HAP-1 (cell line): ENCODE measurements at regions not wholly inside any gene's neighbourhood (a gene's known extent, or its start where the extent isn't known, plus 50 kb on each side); places are given as distances from the start of the nearest gene placed in this dataset.

Experiments
- DNase-seq, 2 experiments: peaks; one replicate each; pipeline ENCODE4 v3.0.0-alpha.2; 2016 to 2020; ENCODE audit warnings: low spot score in 2 of 2
- H3K27me3 ChIP-seq: fragments of 250-450 bp; sonication (Bioruptor Pico); 2 replicates; pipeline ENCODE4 v1.5.1; 2020; ENCODE audit warnings: low read depth, mild to moderate bottlenecking, moderate library complexity
- H3K36me3 ChIP-seq: fragments of 250-450 bp; sonication (Bioruptor Pico); replicated peaks from 2 replicates; pipeline ENCODE4 v1.5.1; 2020; ENCODE audit warnings: mild to moderate bottlenecking
- H3K4me1 ChIP-seq: fragments of 250-450 bp; sonication (Bioruptor Pico); 2 replicates; pipeline ENCODE4 v1.5.1; 2020; ENCODE audit warnings: mild to moderate bottlenecking
- H3K4me3 ChIP-seq: fragments of 250-450 bp; sonication (Bioruptor Pico); 2 replicates; pipeline ENCODE4 v1.5.1; 2020; ENCODE audit warnings: mild to moderate bottlenecking, moderate library complexity
- H3K9me3 ChIP-seq: fragments of 250-450 bp; sonication (Bioruptor Pico); 2 replicates; pipeline ENCODE4 v1.5.1; 2020; ENCODE audit warnings: mild to moderate bottlenecking, moderate library complexity
- in situ Hi-C: fragments of 300-500 bp; cut with MboI; formaldehyde crosslinking; loops from 3 replicates; pipeline ENCODE4 v1.14.3; 2020; ENCODE audit warnings: low sequenced_read_pairs, inconsistent platforms, mixed read lengths

DNA sequence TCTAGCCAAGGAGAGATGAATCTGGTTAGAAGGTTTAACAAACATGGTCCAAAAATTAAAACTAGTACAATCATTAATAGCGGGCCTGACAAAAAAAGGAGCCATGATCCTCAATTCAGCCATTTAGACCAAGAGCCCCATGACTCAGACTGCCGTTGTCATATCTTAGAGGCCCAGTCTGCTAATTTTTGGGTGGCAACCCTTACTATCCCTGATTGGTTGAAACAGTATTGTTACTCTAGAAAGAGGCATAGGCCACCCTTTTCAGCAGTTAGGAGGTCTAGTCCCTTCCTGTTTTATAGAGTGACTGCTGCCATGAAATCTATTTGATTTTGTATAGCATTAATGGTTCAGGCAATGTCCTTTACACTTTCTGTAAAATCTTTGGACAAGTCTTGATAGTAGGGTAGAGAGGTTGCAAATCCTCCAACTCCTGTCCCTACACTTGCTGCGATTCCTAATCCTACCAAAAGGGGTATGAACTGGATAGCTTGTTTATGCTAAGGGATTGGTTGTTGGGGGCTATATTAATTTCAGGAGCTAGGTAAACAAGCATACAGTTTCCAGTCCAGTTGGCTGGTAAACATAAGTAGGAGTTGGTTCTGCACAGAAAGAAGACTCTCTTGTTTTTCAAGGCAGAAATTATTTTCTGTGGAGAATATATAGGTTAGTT lies 1056.3 kb upstream of the CNTN5 start:
- Histone ChIP-seq H3K4me3 (no peak overlapping the region), H3K36me3 (no peaks in the 10 kb centered on the region), H3K9me3 (no peaks in the 10 kb centered on the region), H3K27me3 (no peaks in the 10 kb centered on the region), H3K4me1 (no peaks in the 10 kb centered on the region)
- in situ Hi-C loops = no loop called here
- DNase-seq = no peak

DNA sequence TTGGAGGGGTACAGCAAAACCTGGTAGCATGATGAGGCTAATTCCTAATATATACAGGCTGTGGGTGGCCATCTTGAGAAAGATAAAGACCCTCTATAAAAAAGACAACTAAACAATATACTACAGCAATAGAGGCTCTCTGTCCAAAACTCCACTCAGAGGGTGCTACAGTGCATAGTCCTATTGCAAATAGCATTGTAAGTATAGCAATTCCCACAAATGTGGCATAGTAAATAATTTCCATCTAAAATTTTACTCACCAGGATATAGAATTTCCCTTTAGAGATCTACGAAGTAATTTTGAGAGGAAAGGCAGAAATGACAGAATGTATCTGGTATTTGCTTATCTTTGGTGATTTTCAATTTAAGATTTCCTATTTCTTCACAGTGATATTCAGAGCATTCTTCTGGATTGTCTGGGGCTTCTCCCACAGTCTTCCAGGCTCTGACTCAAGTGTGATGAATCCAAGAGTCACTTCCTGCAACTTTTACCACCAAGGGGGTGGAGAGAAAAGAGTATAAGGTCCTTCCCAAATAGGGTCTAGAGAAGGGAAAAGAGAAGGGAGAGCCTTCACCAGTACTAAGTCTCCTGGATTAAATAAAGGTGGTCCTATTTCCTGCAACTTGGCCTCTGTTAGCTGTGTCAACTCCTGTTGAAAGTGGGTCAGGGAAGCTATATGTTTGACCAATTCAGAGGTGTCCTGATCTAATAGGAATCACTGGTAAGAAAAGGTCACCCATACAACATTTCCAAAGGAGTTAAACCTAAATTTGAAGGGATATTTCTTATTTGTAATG lies 1054.7 kb upstream of the CNTN5 start:
- Histone ChIP-seq H3K36me3 (no peaks in the 10 kb centered on the region), H3K9me3 (no peaks in the 10 kb centered on the region), H3K4me3 (no peak overlapping the region), H3K4me1 (no peaks in the 10 kb centered on the region), H3K27me3 (no peaks in the 10 kb centered on the region)
- DNase-seq = no peak
- in situ Hi-C loops = no loop called here

DNA sequence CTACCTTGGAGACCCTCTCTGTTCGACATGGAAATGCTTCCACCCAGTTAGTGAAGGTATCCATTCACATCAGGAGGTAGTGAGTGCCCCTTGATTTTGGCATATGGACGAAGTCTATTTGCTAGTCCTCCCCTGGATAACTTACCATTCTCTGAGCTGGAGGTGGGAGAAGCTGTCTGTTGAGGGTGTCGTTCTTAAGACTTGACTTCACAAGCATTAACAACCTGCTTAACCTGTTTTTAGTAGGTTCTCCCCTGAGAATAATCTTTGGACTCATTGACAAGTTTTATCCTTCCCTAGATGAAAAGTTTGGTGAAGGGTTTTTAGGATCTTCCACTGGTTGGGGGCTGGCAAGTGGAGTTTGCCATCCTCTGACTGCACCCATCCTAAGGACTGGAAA lies 1053.8 kb upstream of the CNTN5 start:
- H3K4me3 ChIP-seq = no peak overlapping the region
- no peaks in the 10 kb centered on the region for H3K27me3 ChIP-seq
- in situ Hi-C loops = no loop called here
- no peaks in the 10 kb centered on the region for H3K4me1 ChIP-seq
- H3K36me3 ChIP-seq = no peaks in the 10 kb centered on the region
- no peaks in the 10 kb centered on the region for H3K9me3 ChIP-seq
- no peak for DNase-seq

DNA sequence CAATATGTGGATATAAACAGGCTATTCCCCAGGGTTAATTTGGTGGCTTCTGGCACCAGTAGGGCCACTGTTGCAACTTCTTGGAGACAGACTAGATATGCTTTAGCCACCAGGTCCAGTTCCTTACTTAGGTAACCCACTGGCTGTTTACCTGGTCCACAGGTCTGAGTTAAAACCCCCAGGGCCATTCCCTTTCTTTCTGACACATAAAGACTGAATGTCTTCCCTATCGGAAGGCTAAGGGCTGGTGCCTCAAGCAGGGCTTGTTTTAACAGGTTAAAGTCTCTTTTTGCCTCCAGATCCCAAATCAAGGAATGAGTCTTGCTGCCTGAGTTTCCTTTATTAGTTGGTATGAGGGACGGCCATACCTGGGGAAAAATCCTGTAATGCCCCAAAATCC lies 1052.7 kb upstream of the CNTN5 start:
- no peak for DNase-seq
- Histone ChIP-seq H3K36me3 (no peaks in the 10 kb centered on the region), H3K27me3 (no peaks in the 10 kb centered on the region), H3K4me3 (no peak overlapping the region), H3K9me3 (no peaks in the 10 kb centered on the region), H3K4me1 (peaks cover 5% of the 10 kb centered on the region)
- in situ Hi-C loops = no loop called here

DNA sequence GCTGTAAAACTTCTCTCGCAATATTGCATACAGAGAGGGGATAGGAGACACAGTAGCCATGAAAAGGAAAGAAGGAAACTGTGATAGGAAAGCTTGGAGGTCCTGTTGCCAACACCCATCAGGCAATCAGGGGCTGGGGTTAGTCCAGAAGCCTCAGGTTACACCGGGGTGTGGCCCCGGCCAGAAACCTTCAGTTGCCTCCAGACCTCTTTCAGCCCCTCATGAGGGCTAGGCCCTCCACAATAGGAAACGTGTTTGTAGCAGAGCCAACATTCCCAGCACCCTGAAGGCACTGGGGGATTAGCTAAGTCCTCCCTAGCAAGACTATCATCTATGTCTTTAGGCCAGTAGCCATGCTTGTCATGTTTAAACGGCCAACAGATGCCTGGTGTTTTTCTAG lies 1048.0 kb upstream of the CNTN5 start:
- no peaks in the 10 kb centered on the region for H3K27me3 ChIP-seq
- no peak overlapping the region for H3K4me3 ChIP-seq
- in situ Hi-C loops = no loop called here
- no peaks in the 10 kb centered on the region for H3K9me3 ChIP-seq
- peaks cover 25% of the 10 kb centered on the region for H3K4me1 ChIP-seq
- H3K36me3 ChIP-seq = no peaks in the 10 kb centered on the region
- DNase-seq = peak in 1 of 2 experiments; percentile 46

DNA sequence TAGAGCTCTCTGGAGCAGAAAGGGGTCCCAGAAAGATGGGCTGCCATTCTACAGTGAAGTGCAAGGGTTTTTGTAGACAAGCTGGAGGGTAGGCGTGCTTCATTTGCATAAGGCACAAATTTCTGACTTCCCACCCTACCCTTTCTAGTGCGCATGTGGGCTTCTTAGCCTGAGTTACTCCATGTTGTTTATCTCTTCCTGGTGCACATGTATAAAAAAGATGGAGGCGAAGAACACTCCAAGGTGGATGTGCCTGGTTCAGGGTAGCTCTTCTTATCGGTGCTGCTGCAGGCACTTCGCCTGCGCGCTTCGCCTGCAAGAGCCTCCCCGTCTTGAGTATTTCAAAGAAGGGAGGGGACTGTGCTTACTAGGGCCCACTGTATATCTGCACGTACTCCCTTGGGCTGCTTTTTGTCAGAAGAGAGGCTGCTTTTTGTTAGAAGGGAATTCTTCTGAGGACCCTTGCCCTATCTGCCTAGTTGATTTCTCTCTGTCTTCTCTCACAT lies 1047.3 kb upstream of the CNTN5 start:
- no peaks in the 10 kb centered on the region for H3K36me3 ChIP-seq
- peaks cover 25% of the 10 kb centered on the region for H3K4me1 ChIP-seq
- no peak overlapping the region for H3K4me3 ChIP-seq
- DNase-seq = peak in 1 of 2 experiments; percentile 12
- no peaks in the 10 kb centered on the region for H3K27me3 ChIP-seq
- H3K9me3 ChIP-seq = no peaks in the 10 kb centered on the region
- in situ Hi-C loops = no loop called here

DNA sequence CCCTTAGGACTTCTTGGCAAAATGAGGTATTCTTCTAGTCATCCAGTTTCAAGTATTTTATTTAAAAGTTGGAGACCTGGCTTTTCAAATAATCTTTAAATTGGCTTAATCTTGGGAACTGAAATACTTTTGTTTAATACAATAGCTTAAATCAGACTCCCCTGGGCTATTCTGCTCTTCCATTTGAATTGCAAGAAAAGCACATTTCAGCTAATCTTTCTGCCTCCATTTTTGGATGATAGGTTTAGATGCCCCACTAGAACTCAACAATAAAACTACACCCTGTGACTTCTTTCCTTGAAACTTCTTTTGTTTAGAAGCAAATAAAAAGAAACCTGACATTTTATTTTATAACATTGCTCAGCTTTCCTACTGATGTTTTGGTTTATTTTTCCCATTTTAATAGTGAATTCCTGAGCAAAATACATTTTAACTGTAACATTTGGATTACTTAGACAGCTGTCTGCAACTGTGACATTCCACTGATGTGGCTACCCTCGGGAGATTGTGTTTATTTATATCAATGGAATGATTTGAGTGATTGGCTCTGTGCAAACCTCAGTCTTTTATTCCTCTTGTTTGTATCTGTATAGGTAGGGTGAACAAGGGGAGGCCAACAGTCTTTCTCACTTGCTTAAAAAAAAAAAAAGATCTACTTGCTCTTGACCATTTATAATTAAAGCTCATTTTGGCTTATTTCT lies 1045.8 kb upstream of the CNTN5 start:
- H3K4me1 ChIP-seq = peaks cover 25% of the 10 kb centered on the region
- H3K9me3 ChIP-seq = no peaks in the 10 kb centered on the region
- in situ Hi-C loops = no loop called here
- no peaks in the 10 kb centered on the region for H3K36me3 ChIP-seq
- no peaks in the 10 kb centered on the region for H3K27me3 ChIP-seq
- H3K4me3 ChIP-seq = no peak overlapping the region
- DNase-seq = peak in 1 of 2 experiments; percentile 79

DNA sequence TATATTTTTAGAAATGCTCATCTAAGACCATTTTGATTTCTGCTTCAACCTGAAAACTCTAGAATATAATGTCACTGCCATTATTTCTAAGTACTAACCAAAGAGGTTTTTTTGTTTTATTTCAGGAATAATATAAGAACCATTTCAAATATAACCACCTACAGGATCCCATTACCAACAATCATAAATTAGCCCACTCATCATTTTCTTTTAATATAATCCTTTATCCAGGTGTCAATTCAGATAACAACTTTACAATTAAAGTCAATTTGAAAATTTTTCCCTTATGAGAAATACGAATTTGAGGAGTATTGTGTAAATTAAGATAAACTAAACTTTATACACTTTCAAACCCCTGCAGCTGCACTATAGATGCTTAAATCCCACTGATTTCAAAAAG lies 1043.0 kb upstream of the CNTN5 start:
- H3K9me3 ChIP-seq = no peaks in the 10 kb centered on the region
- no peaks in the 10 kb centered on the region for H3K27me3 ChIP-seq
- no peaks in the 10 kb centered on the region for H3K36me3 ChIP-seq
- in situ Hi-C loops = no loop called here
- DNase-seq = no peak
- peaks cover 23% of the 10 kb centered on the region for H3K4me1 ChIP-seq
- no peak overlapping the region for H3K4me3 ChIP-seq

DNA sequence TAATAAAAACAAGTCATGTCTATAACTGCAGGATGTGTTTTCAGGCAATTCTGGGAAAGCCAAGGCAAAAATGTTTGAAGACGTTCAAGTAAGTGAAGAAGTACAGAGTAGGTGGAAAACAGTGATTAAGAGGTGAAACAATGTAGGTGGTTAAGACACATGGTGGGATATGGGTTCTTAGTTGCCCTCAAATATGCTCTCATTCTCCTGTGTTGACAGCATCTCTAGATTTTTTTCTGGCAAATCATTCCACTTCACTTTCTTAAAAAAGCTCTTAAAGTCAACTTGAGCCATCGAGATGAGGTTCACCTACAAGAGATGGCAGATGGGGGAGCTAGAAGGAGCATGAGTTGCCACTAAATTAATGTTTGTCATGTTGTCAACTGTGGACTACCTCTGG lies 1041.0 kb upstream of the CNTN5 start:
- no peak for DNase-seq
- Histone ChIP-seq H3K36me3 (no peaks in the 10 kb centered on the region), H3K9me3 (no peaks in the 10 kb centered on the region), H3K27me3 (no peaks in the 10 kb centered on the region), H3K4me3 (no peak overlapping the region), H3K4me1 (peaks cover 10% of the 10 kb centered on the region)
- in situ Hi-C loops = no loop called here

DNA sequence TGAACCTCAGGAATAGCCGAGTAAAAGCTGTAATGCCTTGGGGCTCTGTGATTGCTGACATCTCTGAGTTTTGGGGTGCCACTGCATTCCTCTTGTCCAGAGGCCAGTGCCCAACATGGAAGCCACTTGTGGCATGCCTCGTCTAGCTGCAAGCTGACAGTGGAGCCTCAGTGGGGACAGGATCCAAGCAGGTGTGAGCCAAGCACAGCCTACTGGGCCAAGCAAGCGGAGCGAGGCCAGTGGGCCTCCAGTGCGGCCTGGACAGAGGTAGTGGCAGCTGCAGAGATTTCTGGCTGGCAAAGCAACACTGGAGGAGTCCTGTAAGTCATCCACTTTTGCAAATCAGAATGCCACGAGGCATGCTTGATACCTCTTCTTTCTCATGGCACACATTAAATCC lies 1038.2 kb upstream of the CNTN5 start:
- H3K27me3 ChIP-seq = no peaks in the 10 kb centered on the region
- DNase-seq = no peak
- no peaks in the 10 kb centered on the region for H3K4me1 ChIP-seq
- H3K36me3 ChIP-seq = no peaks in the 10 kb centered on the region
- H3K4me3 ChIP-seq = no peak overlapping the region
- in situ Hi-C loops = no loop called here
- H3K9me3 ChIP-seq = no peaks in the 10 kb centered on the region

DNA sequence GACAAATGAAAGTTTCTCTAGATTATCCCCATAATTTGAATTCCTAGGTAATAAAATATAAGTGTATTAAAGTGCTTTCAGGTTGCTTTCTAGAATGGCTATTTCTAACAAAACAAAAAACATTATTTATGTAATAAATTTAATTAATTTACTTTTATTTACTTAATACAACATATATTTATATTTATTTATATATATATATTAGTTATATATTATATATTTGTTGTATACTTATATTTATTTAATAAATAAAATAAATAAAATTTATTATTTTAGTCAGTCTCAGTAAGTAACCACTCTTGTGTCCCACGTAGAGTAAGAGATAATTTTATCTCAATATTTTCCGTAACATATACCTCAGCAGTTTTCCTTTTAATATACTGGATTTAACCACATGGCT lies 1031.6 kb upstream of the CNTN5 start:
- Histone ChIP-seq H3K4me3 (no peak overlapping the region), H3K27me3 (no peaks in the 10 kb centered on the region), H3K36me3 (no peaks in the 10 kb centered on the region), H3K9me3 (no peaks in the 10 kb centered on the region), H3K4me1 (no peaks in the 10 kb centered on the region)
- DNase-seq = no peak
- in situ Hi-C loops = no loop called here

DNA sequence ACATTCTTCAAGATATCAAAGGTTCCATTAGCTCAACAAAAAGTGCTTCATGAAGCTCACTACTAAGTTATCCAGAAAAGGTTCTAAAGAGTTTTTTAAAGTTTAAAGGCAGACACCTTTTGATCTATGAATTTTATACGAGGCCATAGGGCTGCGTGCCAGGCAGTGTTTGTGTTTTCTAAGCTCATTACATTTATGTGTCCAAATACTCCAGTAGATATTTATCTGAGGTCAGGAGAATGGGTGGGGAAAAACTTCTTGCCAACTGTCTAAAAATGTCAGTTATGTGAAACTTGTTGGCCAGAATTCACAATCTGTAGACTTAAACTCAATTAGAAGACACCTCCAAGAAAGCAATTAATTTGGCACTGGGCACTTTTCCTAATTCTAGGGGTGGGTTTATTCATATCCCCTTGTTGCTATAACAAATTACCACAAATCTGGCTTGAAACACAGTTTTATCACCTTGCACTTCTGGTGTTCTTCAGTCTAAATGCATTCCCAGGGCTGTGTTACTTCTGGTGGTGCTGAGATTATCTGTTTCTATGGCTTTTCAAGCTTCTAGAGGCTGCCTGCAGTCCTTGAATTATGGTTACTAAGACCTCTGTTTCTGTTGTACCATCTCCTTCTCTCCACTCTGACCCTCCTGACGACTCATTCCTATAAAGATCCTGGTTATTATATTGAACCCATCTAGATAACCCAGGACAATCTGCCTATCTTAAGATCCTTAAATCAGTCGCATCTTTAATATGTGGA lies 1030.4 kb upstream of the CNTN5 start:
- Histone ChIP-seq H3K36me3 (no peaks in the 10 kb centered on the region), H3K9me3 (no peaks in the 10 kb centered on the region), H3K4me3 (no peak overlapping the region), H3K4me1 (peaks cover 4% of the 10 kb centered on the region), H3K27me3 (no peaks in the 10 kb centered on the region)
- in situ Hi-C loops = no loop called here
- DNase-seq = no peak

DNA sequence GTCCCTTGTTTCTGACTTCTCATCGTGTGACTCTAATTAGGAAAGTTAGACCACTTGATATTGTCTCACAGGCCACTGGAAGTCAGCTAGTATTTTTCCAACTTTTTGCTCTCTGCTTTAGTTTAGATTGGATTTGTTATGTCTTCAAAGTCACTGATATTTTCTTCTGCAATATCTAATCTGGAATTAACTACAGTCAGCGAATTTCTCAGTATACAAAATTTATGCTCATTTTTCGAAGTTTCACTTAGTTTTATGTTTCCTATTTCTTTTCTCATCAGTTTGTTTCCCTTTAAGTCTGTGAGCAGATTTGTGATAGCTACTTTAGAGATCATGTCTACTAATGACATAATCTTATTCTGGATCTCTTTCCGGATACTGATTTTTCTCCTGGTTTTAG lies 1027.2 kb upstream of the CNTN5 start:
- no peaks in the 10 kb centered on the region for H3K36me3 ChIP-seq
- H3K27me3 ChIP-seq = no peaks in the 10 kb centered on the region
- in situ Hi-C loops = no loop called here
- no peak overlapping the region for H3K4me3 ChIP-seq
- no peaks in the 10 kb centered on the region for H3K9me3 ChIP-seq
- H3K4me1 ChIP-seq = peaks cover 10% of the 10 kb centered on the region
- DNase-seq = no peak
